HepG2 (cell line): ENCODE measurements at regions not wholly inside any gene's neighbourhood (a gene's known extent, or its start where the extent isn't known, plus 50 kb on each side); places are given as distances from the start of the nearest gene placed in this dataset.

ENCODE experiments used
- ATAC-seq: fragments of 200-7000 bp; cut with Tn5 transposase; 3 replicates; pipeline ENCODE4 v1.9.1; 2020; ENCODE audit warnings: mild to moderate bottlenecking, moderate library complexity
- BruUV-seq: library from RNA; stranded (reverse); fragments of 400-500 nt; replicated peaks from 2 replicates; lab custom pipeline; 2021; lab: Mats Ljungman, UMichigan
- CTCF ChIA-PET: fragments of 300-600 bp; formaldehyde crosslinking; extraction: SDS; loops from one replicate; lab custom pipeline; 2021; ENCODE audit warnings: low total read pairs, inconsistent platforms, low intra/inter-chr PET ratio; lab: Yijun Ruan, JAX
- POLR2A ChIA-PET: fragments of 350-600 bp; sonication (Branson Sonifier 250); formaldehyde crosslinking; loops from one replicate; lab custom pipeline; 2020; ENCODE audit warnings: antibody characterized with exemption, inconsistent platforms; lab: Yijun Ruan, JAX
- DNase-seq: peaks from one replicate; pipeline ENCODE4 v3.0.0-alpha.2; 2015; ENCODE audit warnings: low spot score
- FAIRE-seq: peaks from 3 replicates; lab custom pipeline; 2011; peaks lifted over from hg19 to GRCh38; lab: Jason Lieb, UNC
- H2AFZ ChIP-seq: one replicate; pipeline ENCODE4 v1.6.1; 2011; ENCODE audit warnings: low read length, inconsistent platforms
- H3K27ac ChIP-seq: fragments of 300-600 bp; 3 replicates; pipeline ENCODE4 v1.8.0; 2011; ENCODE audit warnings: mixed run types, mild to moderate bottlenecking, mixed read lengths, low read length, inconsistent platforms; ENCODE audit not compliant: insufficient read depth; ENCODE audit errors: extremely low read length
- H3K27me3 ChIP-seq, 2 experiments: fragments of 200-600 bp in 1 of 2; 2 replicates in 1 of 2; 3 replicates in 1 of 2; pipeline versions ENCODE4 v1.6.0 to v1.8.0; 2011; ENCODE audit warnings: low read length in 2 of 2, mild to moderate bottlenecking in 2 of 2, moderate library complexity in 2 of 2, inconsistent platforms in 1 of 2; ENCODE audit not compliant: insufficient read depth in 2 of 2, control insufficient read depth in 1 of 2
- H3K36me3 ChIP-seq, 2 experiments: fragments of 200-600 bp in 1 of 2; replicated peaks in 1 of 2; 2 replicates in 1 of 2; 3 replicates in 1 of 2; pipeline versions ENCODE4 v1.5.1 to v1.8.0; 2011; ENCODE audit warnings: low read length in 2 of 2, inconsistent platforms in 1 of 2; ENCODE audit not compliant: insufficient read depth in 2 of 2, control insufficient read depth in 1 of 2
- H3K4me1 ChIP-seq: 2 replicates; pipeline ENCODE4 v1.5.1; 2012; ENCODE audit warnings: low read length, inconsistent platforms; ENCODE audit not compliant: insufficient read depth
- H3K4me2 ChIP-seq: 2 replicates; pipeline ENCODE4 v1.6.0; 2011; ENCODE audit warnings: low read depth, low read length, inconsistent platforms
- H3K4me3 ChIP-seq, 3 experiments: fragments of 200-600 bp in 1 of 3; sonication (generic), shearing (Covaris generic) in 1 of 3; replicated peaks in 1 of 3; 2 replicates each; pipeline ENCODE4 v1.5.1; 2011 to 2016; ENCODE audit warnings: low read length in 3 of 3, inconsistent platforms in 2 of 3, low read depth in 2 of 3, mild to moderate bottlenecking in 2 of 3, control low read depth in 1 of 3, mixed read lengths in 1 of 3; ENCODE audit not compliant: insufficient read depth in 1 of 3
- H3K79me2 ChIP-seq: one replicate; pipeline ENCODE4 v1.6.1; 2011; ENCODE audit warnings: low read length, inconsistent platforms; ENCODE audit not compliant: insufficient read depth
- H3K9ac ChIP-seq: 2 replicates; pipeline ENCODE4 v1.6.0; 2011; ENCODE audit warnings: mild to moderate bottlenecking, low read depth, low read length, inconsistent platforms; ENCODE audit not compliant: insufficient read depth
- H3K9me3 ChIP-seq: 2 replicates; pipeline ENCODE4 v1.5.1; 2012; ENCODE audit warnings: mild to moderate bottlenecking, low read length
- H4K20me1 ChIP-seq: 2 replicates; pipeline ENCODE4 v1.6.0; 2011; ENCODE audit warnings: inconsistent platforms, mild to moderate bottlenecking, low read length, moderate library complexity; ENCODE audit not compliant: insufficient read depth
- AGO2 ChIP-seq: fragments of 200-400 bp; formaldehyde crosslinking; optimal IDR thresholded peaks from 2 replicates; pipeline ENCODE3; 2017; ENCODE audit warnings: mild to moderate bottlenecking, low read depth, low read length, moderate library complexity
- CEBPB ChIP-seq: IDR thresholded peaks from 2 replicates; pipeline ENCODE4 v1.6.1; 2011; ENCODE audit warnings: low read depth, low read length, improper control_type of control experiment, borderline replicate concordance
- CEBPG ChIP-seq: IDR thresholded peaks from 2 replicates; pipeline ENCODE4 v1.6.1; 2016
- HNF4A ChIP-seq: sonication (generic); formaldehyde crosslinking; IDR thresholded peaks from 2 replicates; pipeline ENCODE4 v1.4.0; 2020; ENCODE audit warnings: missing genetic modification reagents
- HNF4G ChIP-seq, 2 experiments: sonication (generic) in 1 of 2; formaldehyde crosslinking in 1 of 2; IDR thresholded peaks; 2 replicates each; pipeline versions ENCODE4 v1.4.0 to v1.6.1; 2011 to 2020; ENCODE audit warnings: borderline replicate concordance in 2 of 2, low read depth in 2 of 2, mild to moderate bottlenecking in 2 of 2, low read length in 1 of 2, missing genetic modification reagents in 1 of 2, moderate library complexity in 1 of 2
- NKX3-1 ChIP-seq: sonication (generic); formaldehyde crosslinking; IDR thresholded peaks from 2 replicates; pipeline ENCODE4 v1.5.0; 2020; ENCODE audit warnings: missing genetic modification reagents
- STAG1 ChIP-seq: sonication (generic); formaldehyde crosslinking; IDR thresholded peaks from 2 replicates; pipeline ENCODE4 v1.4.0; 2020; ENCODE audit warnings: missing genetic modification reagents
- ZNF644 ChIP-seq: IDR thresholded peaks from 2 replicates; pipeline ENCODE4 v1.6.1; 2016; ENCODE audit warnings: low read depth
- ZSCAN31 ChIP-seq: sonication (generic); formaldehyde crosslinking; IDR thresholded peaks from 2 replicates; pipeline ENCODE4 v1.5.0; 2020; ENCODE audit warnings: low read depth, mild to moderate bottlenecking, missing genetic modification reagents
- WGBS: methylation state at CpG from one replicate; pipeline ENCODE4 v1.1.6; 2017; ENCODE audit warnings: low lambda C conversion rate; 5-methylcytosine and 5-hydroxymethylcytosine counted together
- in situ Hi-C: cut with HindIII; loops from 2 replicates; pipeline ENCODE4 v1.10.0; 2017; ENCODE audit warnings: low pct_unique_long_range_greater_than_20kb; ENCODE audit not compliant: extremely low pct_ligation_motif_present
- intact Hi-C: fragments of 100-400 bp; cut with micrococcal nuclease; formaldehyde crosslinking; loops from one replicate; pipeline ENCODE4 v1.10.0; 2022; ENCODE audit not compliant: unreplicated experiment
- TF ChIP-seq, protein P1 (sequence below): sonication (generic); formaldehyde crosslinking; IDR thresholded peaks from 2 replicates; pipeline ENCODE4 v1.5.0; 2020; ENCODE audit warnings: mild to moderate bottlenecking, missing genetic modification reagents, moderate library complexity

DNA sequence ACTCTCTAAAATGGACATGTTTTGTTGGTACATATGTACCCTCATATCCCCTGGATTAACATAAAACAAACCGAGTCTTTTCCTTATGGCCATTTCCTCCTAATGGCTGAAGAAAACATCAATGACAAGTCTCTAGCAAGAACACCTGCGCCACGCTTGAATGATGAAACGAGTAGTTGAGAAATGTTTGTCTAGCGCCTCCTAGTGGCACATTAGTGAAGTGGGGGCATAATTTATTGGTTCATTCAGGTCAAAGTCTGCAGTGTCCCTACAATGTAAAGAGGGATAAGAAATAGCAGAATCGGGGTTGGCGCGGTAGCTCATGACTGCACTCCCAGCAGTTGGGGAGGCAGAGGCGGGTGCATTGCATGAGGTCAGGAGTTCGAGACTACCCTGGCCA is 391.8 kb upstream of the USP9Y start:
- FAIRE-seq, result no peak
- peak; percentile 41; the same call in 1 of the 3 replicates for ATAC-seq
- Histone ChIP-seq H3K79me2 (no peaks in the 10 kb centered on the region), H3K9me3 (no peaks in the 10 kb centered on the region), H3K4me2 (no peak overlapping the region), H3K9ac (no peak overlapping the region), H3K27me3 (no peaks in the 10 kb centered on the region), H3K36me3 (no peaks in the 10 kb centered on the region), H3K27ac (no peak overlapping the region), H3K4me1 (no peaks in the 10 kb centered on the region), H4K20me1 (no peaks in the 10 kb centered on the region), H2AFZ (no peak overlapping the region), H3K4me3 (no peak overlapping the region)
- CTCF ChIA-PET, result no interaction called here
- intact Hi-C loops, result no loop called here
- peak; percentile 47 for TF ChIP-seq STAG1 (CRISPR knock-in tag)
- no peak for TF ChIP-seq ZSCAN31 (CRISPR knock-in tag)
- TF ChIP-seq, protein P1, sequence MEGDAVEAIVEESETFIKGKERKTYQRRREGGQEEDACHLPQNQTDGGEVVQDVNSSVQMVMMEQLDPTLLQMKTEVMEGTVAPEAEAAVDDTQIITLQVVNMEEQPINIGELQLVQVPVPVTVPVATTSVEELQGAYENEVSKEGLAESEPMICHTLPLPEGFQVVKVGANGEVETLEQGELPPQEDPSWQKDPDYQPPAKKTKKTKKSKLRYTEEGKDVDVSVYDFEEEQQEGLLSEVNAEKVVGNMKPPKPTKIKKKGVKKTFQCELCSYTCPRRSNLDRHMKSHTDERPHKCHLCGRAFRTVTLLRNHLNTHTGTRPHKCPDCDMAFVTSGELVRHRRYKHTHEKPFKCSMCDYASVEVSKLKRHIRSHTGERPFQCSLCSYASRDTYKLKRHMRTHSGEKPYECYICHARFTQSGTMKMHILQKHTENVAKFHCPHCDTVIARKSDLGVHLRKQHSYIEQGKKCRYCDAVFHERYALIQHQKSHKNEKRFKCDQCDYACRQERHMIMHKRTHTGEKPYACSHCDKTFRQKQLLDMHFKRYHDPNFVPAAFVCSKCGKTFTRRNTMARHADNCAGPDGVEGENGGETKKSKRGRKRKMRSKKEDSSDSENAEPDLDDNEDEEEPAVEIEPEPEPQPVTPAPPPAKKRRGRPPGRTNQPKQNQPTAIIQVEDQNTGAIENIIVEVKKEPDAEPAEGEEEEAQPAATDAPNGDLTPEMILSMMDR (CRISPR knock-in tag), result peak; percentile 59
- TF ChIP-seq CEBPG (CRISPR knock-in tag), result peak; percentile 47; the same call in 1 of the 2 replicates
- TF ChIP-seq HNF4A (CRISPR knock-in tag), result peak; percentile 47
- TF ChIP-seq CEBPB, result 0 out of 2 replicates have a peak, but pooled peaks have one; percentile 0
- TF ChIP-seq NKX3-1, result no peak
- TF ChIP-seq HNF4G (IDR thresholded peaks at IDR 0.05; ENCODE audit: borderline replicate concordance, low read depth, low read length), result peak; percentile 32; the same call in 1 of the 2 replicates
- TF ChIP-seq HNF4G (CRISPR knock-in tag; IDR thresholded peaks at IDR 0.05; ENCODE audit: borderline replicate concordance, low read depth), result no peak
- no peak for TF ChIP-seq AGO2
- TF ChIP-seq ZNF644 (CRISPR knock-in tag), result 0 out of 2 replicates have a peak, but pooled peaks have one; percentile 17
- POLR2A ChIA-PET, result no interaction called here
- no TSS peak for BruUV-seq
- in situ Hi-C loops, result no loop called here
- 29% methylated on average over 7 of the region's 10 CpGs for WGBS
- DNase-seq, result peak; percentile 42
